ENCODE measurements at regions not wholly inside any gene's neighbourhood (a gene's known extent, or its start where the extent isn't known, plus 50 kb on each side); places are given as distances from the start of the nearest gene placed in this dataset.
A peak's percentile ranks its signal among the peaks of the same experiment; 100 is the strongest.
"Not testable (repeated sequence)": the region's sequence is repeated elsewhere in the genome, so short reads cannot be mapped to it uniquely, and the experiment has no call there.

DNA sequence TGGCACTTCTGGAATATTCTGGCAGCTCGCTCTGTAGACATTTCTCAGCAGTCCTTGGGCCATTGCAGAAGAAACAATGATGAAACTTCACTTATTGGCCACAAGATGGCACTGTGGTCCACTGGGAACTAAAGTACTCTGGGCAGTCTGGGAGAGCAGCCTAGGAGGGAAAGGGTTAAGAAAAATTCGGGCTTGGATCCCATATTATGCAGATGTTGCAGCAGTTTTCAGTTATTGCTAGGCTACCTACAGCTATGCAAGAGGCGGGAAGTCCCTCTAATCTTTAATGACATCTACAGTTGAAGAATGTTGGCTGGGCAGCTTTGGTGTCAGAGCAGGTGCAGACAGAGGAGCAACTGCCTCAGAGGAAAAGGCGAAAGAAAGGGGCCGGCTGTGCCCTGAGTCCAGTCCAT, 201.7 kb upstream of the PRSS58 start:
- DNase-seq (ENCODE audit: low read depth): peak; percentile 63
- no peak overlapping the region for H3K4me3 ChIP-seq (ENCODE audit: low read depth, low read length)

GRCh38 chr7:142457146-142457703, 199.4 kb upstream of the PRSS58 start:
- H3K4me3 ChIP-seq (ENCODE audit: low read depth, low read length): no peak overlapping the region
- no peak for DNase-seq (ENCODE audit: low read depth)

GRCh38 chr7:142455392-142455791, 197.5 kb upstream of the PRSS58 start:
- no peak for DNase-seq (ENCODE audit: low read depth)

GRCh38 chr7:142454862-142455261, 197.0 kb upstream of the PRSS58 start:
- DNase-seq (ENCODE audit: low read depth): no peak
- no peak overlapping the region for H3K4me3 ChIP-seq (ENCODE audit: low read depth, low read length)

More at GRCh38 chr7:142455392-142455791, 197.5 kb upstream of the PRSS58 start:
- no peak overlapping the region for H3K4me3 ChIP-seq (ENCODE audit: low read depth, low read length)

GRCh38 chr7:142452791-142453190, 194.9 kb upstream of the PRSS58 start:
- H3K4me3 ChIP-seq (ENCODE audit: low read depth, low read length): no peak overlapping the region
- DNase-seq (ENCODE audit: low read depth): no peak

GRCh38 chr7:142451817-142452216, 194.0 kb upstream of the PRSS58 start:
- H3K4me3 ChIP-seq (ENCODE audit: low read depth, low read length): no peak overlapping the region
- no peak for DNase-seq (ENCODE audit: low read depth)

DNA sequence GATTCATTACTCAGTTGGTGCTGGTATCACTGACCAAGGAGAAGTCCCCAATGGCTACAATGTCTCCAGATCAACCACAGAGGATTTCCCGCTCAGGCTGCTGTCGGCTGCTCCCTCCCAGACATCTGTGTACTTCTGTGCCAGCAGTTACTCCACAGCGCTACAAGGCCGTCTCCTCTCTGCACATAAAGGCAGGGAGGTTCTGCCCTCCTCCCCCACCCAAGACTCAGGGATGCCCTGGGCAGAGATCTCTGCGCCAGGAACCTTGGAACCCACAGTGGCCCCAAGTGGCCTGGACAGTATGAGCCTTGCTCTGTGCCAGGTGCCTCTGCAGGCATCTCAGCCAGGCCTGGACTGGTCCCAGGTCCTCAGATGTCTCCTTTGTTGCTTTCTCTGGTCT, 193.4 kb upstream of the PRSS58 start:
- no peak overlapping the region for H3K4me3 ChIP-seq (ENCODE audit: low read depth, low read length)
- DNase-seq (ENCODE audit: low read depth): no peak

DNA sequence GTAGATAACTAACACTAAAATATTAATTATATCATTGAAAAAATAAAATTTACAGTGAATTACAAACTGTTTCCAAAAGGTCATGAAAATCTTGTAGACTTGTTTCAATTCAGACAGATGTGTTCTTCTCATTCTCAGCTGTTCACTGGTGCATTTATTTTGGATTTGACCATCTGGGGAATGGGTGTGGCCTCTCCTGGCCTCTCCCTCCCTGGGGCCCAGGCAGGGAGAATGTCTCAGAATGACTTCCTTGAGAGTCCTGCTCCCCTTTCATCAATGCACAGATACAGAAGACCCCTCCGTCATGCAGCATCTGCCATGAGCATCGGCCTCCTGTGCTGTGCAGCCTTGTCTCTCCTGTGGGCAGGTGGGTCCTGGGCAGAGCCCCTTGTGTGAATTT, 192.8 kb upstream of the PRSS58 start:
- H3K4me3 ChIP-seq (ENCODE audit: low read depth, low read length): no peak overlapping the region
- DNase-seq (ENCODE audit: low read depth): no peak

DNA sequence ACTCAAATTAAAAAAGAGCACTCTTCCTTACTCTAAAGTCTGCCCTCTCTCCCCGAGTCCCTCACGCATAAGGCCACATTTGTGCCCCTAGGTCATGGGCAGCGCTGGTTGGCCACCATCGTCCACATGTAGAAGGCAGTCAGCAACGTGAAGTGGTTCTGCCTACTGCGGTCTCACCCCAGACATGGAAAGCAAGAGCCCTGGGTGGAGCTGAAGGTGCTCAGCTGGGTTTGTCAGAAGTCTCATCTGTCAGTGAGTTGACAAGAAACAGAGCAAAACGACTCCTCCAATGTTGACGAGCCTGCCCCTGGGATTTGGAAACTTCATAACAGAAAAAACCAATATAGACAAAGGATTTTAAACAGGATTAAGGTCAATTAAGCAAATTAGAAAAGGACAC, 192.3 kb upstream of the PRSS58 start:
- DNase-seq (ENCODE audit: low read depth): no peak
- H3K4me3 ChIP-seq (ENCODE audit: low read depth, low read length): no peak overlapping the region

GRCh38 chr7:142448857-142449256, 191.0 kb upstream of the PRSS58 start:
- not testable (repeated sequence) for H3K4me3 ChIP-seq (ENCODE audit: low read depth, low read length); DNase-seq (ENCODE audit: low read depth)

GRCh38 chr7:142447762-142448161, 189.9 kb upstream of the PRSS58 start:
- no peak for DNase-seq (ENCODE audit: low read depth)
- no peak overlapping the region for H3K4me3 ChIP-seq (ENCODE audit: low read depth, low read length)

- no peak for DNase-seq (ENCODE audit: low read depth)
- H3K4me3 ChIP-seq (ENCODE audit: low read depth, low read length): no peak overlapping the region
These were observed 187.3 kb upstream of the PRSS58 start for GRCh38 chr7:142445019-142445686.

GRCh38 chr7:142443216-142444010, 185.6 kb upstream of the PRSS58 start:
- H3K4me3 ChIP-seq (ENCODE audit: low read depth, low read length): no peak overlapping the region
- DNase-seq (ENCODE audit: low read depth): no peak

GRCh38 chr7:142442396-142442795, 184.5 kb upstream of the PRSS58 start:
- DNase-seq (ENCODE audit: low read depth): no peak
- H3K4me3 ChIP-seq (ENCODE audit: low read depth, low read length): no peak overlapping the region

GRCh38 chr7:142440906-142441411, 183.1 kb upstream of the PRSS58 start:
- no peak for DNase-seq (ENCODE audit: low read depth)

GRCh38 chr7:142440219-142440905, 182.5 kb upstream of the PRSS58 start:
- H3K4me3 ChIP-seq (ENCODE audit: low read depth, low read length): no peak overlapping the region
- DNase-seq (ENCODE audit: low read depth): peak; percentile 46

More at GRCh38 chr7:142440906-142441411, 183.1 kb upstream of the PRSS58 start:
- no peak overlapping the region for H3K4me3 ChIP-seq (ENCODE audit: low read depth, low read length)

- H3K4me3 ChIP-seq (ENCODE audit: low read depth, low read length): no peak overlapping the region
- DNase-seq (ENCODE audit: low read depth): no peak
These were observed 181.9 kb upstream of the PRSS58 start for GRCh38 chr7:142439739-142440138.

DNA sequence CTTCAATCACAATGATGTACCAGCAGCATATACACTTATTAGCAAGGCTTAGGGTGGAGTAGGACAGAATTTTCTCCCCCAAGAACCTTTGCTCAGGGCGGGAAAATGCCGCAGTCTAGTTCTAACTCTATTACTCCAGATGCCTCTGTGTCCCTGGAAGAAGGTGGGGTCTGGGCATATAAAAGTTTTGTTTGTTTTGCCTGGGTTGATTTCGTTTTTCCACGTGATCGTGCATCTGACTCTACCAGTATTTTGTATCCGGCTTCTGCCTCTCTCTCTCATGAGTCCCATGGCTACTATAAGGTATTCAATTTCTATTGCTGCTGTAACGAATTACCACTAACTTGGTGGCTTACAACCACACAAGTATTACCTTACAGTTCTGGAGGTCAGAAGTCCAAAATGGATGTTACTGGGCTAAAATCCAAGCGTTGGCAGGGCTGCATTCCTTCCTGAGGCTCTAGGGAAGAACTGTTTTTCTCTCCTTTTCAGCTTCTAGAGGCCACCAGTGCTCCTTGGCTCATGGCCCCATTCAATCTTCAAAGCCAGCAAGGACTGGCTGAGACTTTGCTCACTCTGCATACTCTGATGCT, 181.2 kb upstream of the PRSS58 start:
- no peak overlapping the region for H3K4me3 ChIP-seq (ENCODE audit: low read depth, low read length)
- no peak for DNase-seq (ENCODE audit: low read depth)

GRCh38 chr7:142438235-142438922, 180.5 kb upstream of the PRSS58 start:
- DNase-seq (ENCODE audit: low read depth): no peak
- H3K4me3 ChIP-seq (ENCODE audit: low read depth, low read length): no peak overlapping the region
